CD4-positive, alpha-beta T cell treated with Interferon gamma for 1 hour (primary cell): ENCODE measurements at regions not wholly inside any gene's neighbourhood (a gene's known extent, or its start where the extent isn't known, plus 50 kb on each side); places are given as distances from the start of the nearest gene placed in this dataset.

Source experiments
- DNase-seq: peaks from one replicate; pipeline ENCODE4 v3.0.0-alpha.2; 2020

GRCh38 chr7:22962775-22963350, 51.1 kb downstream of the HYCC1 start:
- DNase-seq = no peak

DNA sequence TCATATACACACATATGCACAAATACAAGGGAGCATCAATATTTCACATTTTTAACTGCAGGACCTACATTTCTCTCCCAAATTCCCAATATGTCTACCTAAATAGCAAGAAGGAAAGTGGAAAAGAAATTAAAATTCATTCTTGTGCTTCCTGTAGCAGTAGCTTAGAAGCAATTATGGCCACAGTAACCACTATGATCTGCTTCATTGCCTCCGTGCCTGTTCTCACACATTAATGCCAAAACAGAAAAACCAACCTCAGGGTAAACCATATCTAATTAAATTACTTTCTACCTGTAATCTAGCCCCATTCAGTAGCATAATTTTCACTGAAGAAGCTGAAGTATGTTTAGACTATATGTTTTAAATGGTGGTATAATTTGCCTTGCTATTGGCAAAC, 55.2 kb downstream of the HYCC1 start:
- no peak for DNase-seq

DNA sequence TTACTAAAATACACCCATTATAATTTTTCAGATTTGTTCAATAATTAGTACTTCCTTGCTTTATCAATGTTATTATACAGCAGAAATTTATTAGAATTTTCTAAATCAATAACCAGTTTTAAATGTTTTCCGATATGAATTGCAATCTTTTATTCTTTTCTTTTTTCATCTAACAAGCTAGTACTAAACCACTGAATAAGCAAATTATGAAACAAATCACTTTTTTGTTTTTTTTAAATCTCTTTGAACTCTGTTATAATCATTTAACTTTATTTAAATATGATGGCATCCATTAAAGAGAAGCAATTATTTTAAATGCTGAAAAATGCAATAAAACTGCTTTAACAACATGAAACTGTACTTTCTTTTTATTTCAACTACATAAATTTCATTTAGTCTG, 59.7 kb downstream of the HYCC1 start:
- DNase-seq = no peak

- no peak for DNase-seq
These were observed 61.5 kb downstream of the HYCC1 start for GRCh38 chr7:22952306-22953015.

- DNase-seq = no peak
These were observed 64.0 kb downstream of the HYCC1 start for GRCh38 chr7:22949944-22950343.

GRCh38 chr7:22949221-22949620, 64.7 kb downstream of the HYCC1 start:
- DNase-seq = no peak

- no peak for DNase-seq
These were observed 65.2 kb downstream of the HYCC1 start for GRCh38 chr7:22948770-22949169.

DNA sequence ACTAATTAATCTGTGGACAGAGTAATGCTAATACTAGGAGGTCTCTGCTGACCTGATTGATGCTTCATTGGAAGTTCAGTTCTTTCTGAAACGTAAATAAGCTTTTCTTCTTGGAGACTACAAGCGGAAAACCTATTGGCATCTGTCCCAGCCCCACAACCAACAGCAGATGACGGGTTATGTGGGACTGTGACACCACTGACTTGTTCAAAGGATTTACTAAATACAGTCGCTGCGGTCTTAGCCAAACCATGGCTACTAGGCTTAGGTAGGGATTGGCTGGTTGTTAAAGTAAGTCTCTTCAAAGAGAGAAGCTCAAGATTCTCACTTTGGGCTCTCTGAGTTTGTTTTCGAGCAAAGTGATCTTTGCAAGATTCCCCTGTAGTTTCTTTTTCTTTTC, 68.3 kb downstream of the HYCC1 start:
- no peak for DNase-seq

- DNase-seq = no peak
These were observed 69.4 kb downstream of the HYCC1 start for GRCh38 chr7:22944510-22944909.

GRCh38 chr7:22944022-22944421, 69.9 kb downstream of the HYCC1 start:
- DNase-seq = no peak

- no peak for DNase-seq
These were observed 71.7 kb downstream of the HYCC1 start for GRCh38 chr7:22942191-22942590.

DNA sequence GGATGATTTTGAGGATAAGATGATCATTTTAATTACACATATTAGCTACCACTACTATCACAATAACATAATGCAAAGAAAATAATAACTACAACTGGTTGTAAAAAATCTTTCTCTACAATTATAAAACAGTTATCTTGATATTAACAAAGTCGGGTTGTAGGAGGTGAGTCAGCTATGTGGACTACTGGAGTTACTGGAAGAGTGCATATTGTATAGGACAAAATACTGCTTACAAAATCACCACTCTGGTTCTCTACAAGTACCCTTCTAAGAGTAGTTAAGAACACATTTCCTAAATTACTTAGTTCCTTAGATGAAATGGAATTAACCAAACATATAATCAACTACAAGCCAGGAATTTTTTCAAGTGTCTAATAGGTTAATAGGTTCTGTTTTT, 74.1 kb downstream of the HYCC1 start:
- no peak for DNase-seq

DNA sequence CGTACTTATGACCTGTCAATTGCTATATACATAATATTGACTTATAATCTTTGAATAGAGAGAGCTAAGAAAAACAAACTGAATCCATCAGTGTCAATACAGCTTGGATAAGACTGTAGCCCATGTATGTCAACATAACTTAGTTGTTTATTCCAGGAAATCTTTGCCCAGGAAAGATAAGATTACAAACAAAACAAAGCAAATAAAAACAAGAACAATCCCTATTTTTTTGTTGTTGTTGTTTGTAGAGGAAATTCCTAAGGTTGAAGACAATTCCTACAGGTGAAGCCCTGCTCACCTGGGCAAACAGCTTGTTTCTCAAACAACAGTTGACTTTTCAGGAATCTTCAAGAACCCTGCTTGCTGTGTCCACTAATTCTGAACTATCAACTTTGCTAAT, 76.0 kb downstream of the HYCC1 start:
- no peak for DNase-seq

DNA sequence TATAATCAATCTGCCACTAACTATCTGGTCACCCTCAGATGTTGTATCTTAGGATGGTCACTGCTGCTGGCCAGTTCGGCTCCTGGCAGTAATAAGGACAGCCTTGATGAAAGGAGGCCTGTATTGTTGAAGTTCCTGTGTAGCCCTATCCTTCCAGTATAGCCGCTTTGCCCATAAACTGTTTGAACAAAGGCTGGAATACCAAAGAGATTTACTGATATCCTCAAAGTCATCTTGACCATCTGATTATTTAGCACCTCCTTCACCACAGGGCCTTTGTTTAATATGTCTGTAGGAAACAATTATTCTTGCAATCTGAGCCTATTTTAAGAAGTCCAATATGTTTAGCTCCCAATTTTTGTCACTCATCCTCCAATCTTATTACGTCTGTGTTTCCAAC, 77.7 kb downstream of the HYCC1 start:
- DNase-seq = no peak

- no peak for DNase-seq
These were observed 78.7 kb downstream of the HYCC1 start for GRCh38 chr7:22935269-22935668.

- DNase-seq = no peak
These were observed 79.4 kb downstream of the HYCC1 start for GRCh38 chr7:22934473-22935065.

- no peak for DNase-seq
These were observed 79.9 kb downstream of the HYCC1 start for GRCh38 chr7:22934023-22934422.

DNA sequence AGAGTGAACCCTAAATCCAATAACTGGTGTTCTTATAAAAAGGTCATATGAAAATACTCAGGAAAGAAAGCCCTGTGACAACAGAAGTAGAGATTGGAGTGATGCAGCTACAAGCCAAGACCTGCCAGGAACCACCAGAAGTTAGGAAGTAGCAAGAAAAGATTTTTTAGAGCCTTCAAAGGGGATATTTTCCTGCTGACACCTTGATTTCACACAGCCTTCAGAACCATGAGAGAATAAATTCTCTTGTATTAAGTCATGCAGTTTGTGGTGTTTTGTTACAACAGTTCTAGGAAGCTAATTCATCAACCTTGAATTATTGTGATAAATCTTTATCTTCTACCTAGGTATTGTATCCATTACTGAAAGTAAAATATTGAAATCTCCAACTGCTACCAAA, 81.0 kb downstream of the HYCC1 start:
- DNase-seq = no peak

DNA sequence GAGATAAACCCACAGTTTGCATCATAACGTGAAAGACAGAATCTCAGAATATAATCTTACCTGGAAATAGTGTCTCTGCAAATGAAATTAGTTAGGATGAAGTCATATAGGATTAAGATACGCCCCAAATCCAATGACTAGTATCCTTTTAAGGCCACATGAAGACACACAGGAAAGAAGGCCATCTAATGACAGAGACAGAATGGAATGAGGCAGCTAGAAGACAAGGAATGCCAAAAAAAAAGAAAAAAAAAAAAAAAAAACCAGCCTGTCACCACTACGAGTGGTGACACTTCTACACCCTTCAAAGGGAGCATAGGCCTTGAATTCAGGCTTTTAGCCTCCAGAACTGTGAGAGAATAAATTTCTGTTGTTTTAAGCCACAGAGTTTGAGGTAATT, 82.9 kb downstream of the HYCC1 start:
- no peak for DNase-seq

DNA sequence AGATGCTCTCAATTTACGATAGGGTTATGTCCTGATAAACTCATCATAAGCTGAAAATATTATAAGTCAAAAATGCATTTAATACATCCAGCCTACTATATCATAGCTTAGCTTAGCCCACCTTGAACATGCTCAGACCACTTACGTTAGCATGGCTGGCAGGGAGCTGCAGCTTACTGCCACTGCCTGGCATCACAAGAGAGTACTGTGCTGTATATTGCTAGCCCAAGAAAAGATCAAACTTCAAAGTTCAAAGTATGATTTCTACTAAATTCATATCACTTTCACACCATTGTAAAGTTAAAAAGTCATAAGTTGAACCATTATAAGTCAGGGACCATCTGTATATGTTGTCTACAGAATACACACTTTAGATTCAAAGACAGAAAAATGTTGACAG, 91.6 kb downstream of the HYCC1 start:
- DNase-seq = no peak

- no peak for DNase-seq
These were observed 92.4 kb downstream of the HYCC1 start for GRCh38 chr7:22921386-22922086.

DNA sequence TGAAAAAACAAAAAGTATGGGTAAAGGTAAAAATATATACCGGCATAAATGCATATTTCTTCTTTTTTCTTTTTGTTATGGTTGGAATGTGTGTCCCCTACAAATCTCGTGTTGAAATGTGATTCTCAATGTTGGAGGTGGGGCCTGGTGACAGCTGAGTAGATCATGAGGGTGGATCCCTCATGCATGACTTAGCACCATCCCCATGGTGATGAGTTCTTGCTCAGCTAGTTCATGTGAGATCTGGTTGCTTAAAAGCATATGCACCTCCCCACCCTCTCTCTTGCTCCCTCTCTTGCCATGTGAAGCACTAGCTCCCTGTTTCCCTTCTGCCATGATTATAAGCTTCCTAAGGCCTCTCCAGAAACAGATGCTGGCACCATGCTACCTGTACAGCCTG, 93.3 kb downstream of the HYCC1 start:
- DNase-seq = no peak

GRCh38 chr7:22913158-22913557, 90.5 kb upstream of the TOMM7 start:
- no peak for DNase-seq

DNA sequence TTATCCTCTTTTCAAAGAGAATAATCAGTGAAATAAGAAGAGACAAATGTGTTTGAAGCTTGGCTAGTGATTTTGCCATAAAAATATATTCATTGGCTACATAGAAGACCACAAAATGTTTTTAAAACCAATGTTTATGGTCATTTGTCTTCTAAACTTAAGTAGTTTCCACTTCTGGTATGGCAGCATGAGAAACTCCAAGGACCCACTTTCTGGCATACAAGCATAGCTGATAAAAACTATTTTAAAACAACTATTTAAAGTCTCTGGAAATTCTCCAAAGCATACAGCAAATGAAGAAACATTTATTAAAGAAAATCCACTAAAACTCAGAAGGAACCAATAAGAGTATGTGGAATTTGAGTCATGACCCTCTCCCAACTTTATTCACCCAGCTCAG, 89.2 kb upstream of the TOMM7 start:
- DNase-seq = no peak
